B cell (primary cell): ENCODE measurements at regions not wholly inside any gene's neighbourhood (a gene's known extent, or its start where the extent isn't known, plus 50 kb on each side); places are given as distances from the start of the nearest gene placed in this dataset.

Experiments used
- ATAC-seq: fragments of 200-7000 bp; cut with Tn5 transposase; one replicate; pipeline ENCODE4 v1.10.0; 2021; ENCODE audit warnings: low read depth, mild to moderate bottlenecking, moderate number of reproducible peaks, moderate library complexity
- CTCF ChIA-PET: fragments of 350-600 bp; sonication (Branson Sonifier 250); formaldehyde crosslinking; loops from one replicate; lab custom pipeline; 2021; ENCODE audit warnings: antibody characterized with exemption, inconsistent platforms; lab: Charles Lee
- POLR2A ChIA-PET: fragments of 350-600 bp; sonication (Branson Sonifier 250); formaldehyde crosslinking; loops from one replicate; lab custom pipeline; 2021; ENCODE audit warnings: antibody characterized with exemption; lab: Charles Lee
- DNase-seq: peaks from one replicate; pipeline ENCODE4 v3.0.0; 2013
- H2AFZ ChIP-seq: 2 replicates; pipeline ENCODE4 v1.6.1; 2012; ENCODE audit warnings: mild to moderate bottlenecking, low read depth, low read length; ENCODE audit not compliant: insufficient read depth, poor library complexity, severe bottlenecking
- H3K27ac ChIP-seq, 2 donors: 1 replicate in 1 of 2; 2 replicates in 1 of 2; pipeline ENCODE4 v1.5.1; 2012 to 2013; ENCODE audit warnings: low read length in 2 of 2, mild to moderate bottlenecking in 2 of 2, moderate library complexity in 1 of 2
- H3K27me3 ChIP-seq, 4 experiments: fragments of 200-600 bp in 1 of 4; sonication (generic) in 1 of 4; replicated peaks in 1 of 4; 1 replicate in 2 of 4; 2 replicates in 2 of 4; pipeline versions ENCODE4 v1.6.1 to v1.7.0; 2013 to 2016; ENCODE audit warnings: low read length in 3 of 4, mild to moderate bottlenecking in 2 of 4, mixed read lengths in 1 of 4, moderate library complexity in 1 of 4; ENCODE audit not compliant: insufficient read depth in 4 of 4, control insufficient read depth in 3 of 4; ENCODE audit errors: control extremely low read depth in 1 of 4
- H3K36me3 ChIP-seq, 2 experiments: replicated peaks in 1 of 2; 1 replicate in 1 of 2; 2 replicates in 1 of 2; pipeline versions ENCODE4 v1.6.1 to v1.7.1; 2013; ENCODE audit warnings: low read length in 1 of 2; ENCODE audit not compliant: insufficient read depth in 2 of 2, control insufficient read depth in 1 of 2; ENCODE audit errors: control extremely low read depth in 1 of 2, extremely low read depth in 1 of 2
- H3K4me1 ChIP-seq, 2 donors: fragments of 200-600 bp in 1 of 2; sonication (generic) in 1 of 2; 1 replicate in 1 of 2; 2 replicates in 1 of 2; pipeline versions ENCODE4 v1.5.1 to v1.6.1; 2013 to 2017; ENCODE audit warnings: low read length in 2 of 2; ENCODE audit not compliant: control insufficient read depth in 2 of 2, insufficient read depth in 2 of 2
- H3K4me2 ChIP-seq: replicated peaks from 2 replicates; pipeline ENCODE3; 2012; ENCODE audit warnings: mild to moderate bottlenecking, low read depth, low read length; ENCODE audit not compliant: poor library complexity, severe bottlenecking
- H3K4me3 ChIP-seq, 5 experiments: fragments of 200-600 bp in 1 of 5; sonication (generic) in 1 of 5; 1 replicate in 3 of 5; 2 replicates in 2 of 5; pipeline versions ENCODE4 v1.5.1 to v1.7.0; 2011 to 2016; ENCODE audit warnings: low read length in 4 of 5, mild to moderate bottlenecking in 4 of 5, low read depth in 2 of 5, control low read depth in 1 of 5, moderate library complexity in 1 of 5; ENCODE audit not compliant: insufficient read depth in 1 of 5; ENCODE audit errors: control extremely low read depth in 1 of 5, extremely low read depth in 1 of 5
- H3K79me2 ChIP-seq: fragments of 200-600 bp; sonication (generic); one replicate; pipeline ENCODE4 v1.6.0; 2016; ENCODE audit warnings: low read length; ENCODE audit not compliant: control insufficient read depth, insufficient read depth
- H3K9ac ChIP-seq: fragments of 200-600 bp; sonication (generic); 2 replicates; pipeline ENCODE4 v1.6.1; 2017; ENCODE audit warnings: mild to moderate bottlenecking, low read length, moderate library complexity
- H3K9me3 ChIP-seq, 3 donors: one replicate each; pipeline versions ENCODE4 v1.6.1 to v1.7.1; 2013; ENCODE audit warnings: low read length in 2 of 3; ENCODE audit not compliant: control insufficient read depth in 2 of 3, insufficient read depth in 1 of 3; ENCODE audit errors: control extremely low read depth in 1 of 3
- H4K20me1 ChIP-seq: 2 replicates; pipeline ENCODE4 v1.6.0; 2012; ENCODE audit warnings: mild to moderate bottlenecking, low read length; ENCODE audit not compliant: insufficient read depth, control insufficient read depth, poor library complexity, severe bottlenecking
- H3K27ac Mint-ChIP-seq: one replicate; pipeline ENCODE4 v1.8.0; 2021; ENCODE audit warnings: mixed read lengths
- H3K27me3 Mint-ChIP-seq: one replicate; pipeline ENCODE4 v1.8.0; 2021; ENCODE audit warnings: mixed read lengths
- H3K4me1 Mint-ChIP-seq: one replicate; pipeline ENCODE4 v1.8.0; 2021; ENCODE audit warnings: mixed read lengths
- H3K4me3 Mint-ChIP-seq: one replicate; pipeline ENCODE4 v1.8.0; 2021; ENCODE audit warnings: mixed read lengths
- H3K9me3 Mint-ChIP-seq: one replicate; pipeline ENCODE4 v1.8.0; 2022; ENCODE audit warnings: mixed read lengths; ENCODE audit not compliant: insufficient read depth
- EZH2 ChIP-seq: IDR thresholded peaks from 2 replicates; pipeline ENCODE4 v1.6.1; 2012; ENCODE audit warnings: borderline replicate concordance, low read depth, mild to moderate bottlenecking, moderate library complexity, low read length; ENCODE audit not compliant: insufficient read depth, poor library complexity, severe bottlenecking
- WGBS: methylation state at CpG from one replicate; pipeline ENCODE4 v1.1.5; 2013; ENCODE audit warnings: missing lambda C conversion rate; ENCODE audit not compliant: insufficient coverage; 5-methylcytosine and 5-hydroxymethylcytosine counted together
- intact Hi-C: fragments of 100-400 bp; cut with micrococcal nuclease; formaldehyde crosslinking; loops from one replicate; pipeline ENCODE4 v1.10.0; 2022
- TF ChIP-seq, protein P1 (sequence below): fragments of 200-600 bp; IDR thresholded peaks from one replicate; pipeline ENCODE4 v1.8.0; 2022; ENCODE audit warnings: antibody characterized with exemption, mild to moderate bottlenecking

DNA sequence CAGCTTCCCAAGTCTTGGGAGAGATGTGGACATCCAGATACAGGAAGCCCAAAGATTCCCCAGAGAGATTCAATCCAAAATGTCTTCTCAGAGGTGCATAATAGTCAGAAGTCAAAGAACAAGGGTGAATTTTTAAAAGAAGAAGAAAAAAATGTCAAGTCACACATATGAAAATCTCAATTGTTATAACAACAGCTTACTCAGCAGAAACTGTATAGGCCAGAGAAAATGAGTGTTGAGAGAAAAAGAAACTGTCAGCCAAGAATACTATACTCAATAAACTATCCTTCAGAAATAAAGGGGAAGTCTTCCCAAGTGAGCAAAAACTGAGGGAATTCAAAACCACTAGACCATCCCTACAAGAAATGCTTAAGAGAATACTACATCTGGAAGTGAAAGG is 612.9 kb upstream of the POU3F3 start:
- Histone ChIP-seq H3K4me1 (no peaks in the 10 kb centered on the region), H4K20me1 (no peaks in the 10 kb centered on the region), H2AFZ (no peak overlapping the region), H3K9me3 (peaks cover 0 to 11% (median 2%) of the 10 kb centered on the region in 3 donors), H3K27ac (no peak overlapping the region), H3K4me2 (no peak overlapping the region), H3K27me3 (no peaks in the 10 kb centered on the region), H3K9ac (no peak overlapping the region), H3K4me3 (no peak overlapping the region), H3K79me2 (no peaks in the 10 kb centered on the region), H3K36me3 (no peaks in the 10 kb centered on the region)
- no peak for TF ChIP-seq EZH2
- TF ChIP-seq, protein P1, sequence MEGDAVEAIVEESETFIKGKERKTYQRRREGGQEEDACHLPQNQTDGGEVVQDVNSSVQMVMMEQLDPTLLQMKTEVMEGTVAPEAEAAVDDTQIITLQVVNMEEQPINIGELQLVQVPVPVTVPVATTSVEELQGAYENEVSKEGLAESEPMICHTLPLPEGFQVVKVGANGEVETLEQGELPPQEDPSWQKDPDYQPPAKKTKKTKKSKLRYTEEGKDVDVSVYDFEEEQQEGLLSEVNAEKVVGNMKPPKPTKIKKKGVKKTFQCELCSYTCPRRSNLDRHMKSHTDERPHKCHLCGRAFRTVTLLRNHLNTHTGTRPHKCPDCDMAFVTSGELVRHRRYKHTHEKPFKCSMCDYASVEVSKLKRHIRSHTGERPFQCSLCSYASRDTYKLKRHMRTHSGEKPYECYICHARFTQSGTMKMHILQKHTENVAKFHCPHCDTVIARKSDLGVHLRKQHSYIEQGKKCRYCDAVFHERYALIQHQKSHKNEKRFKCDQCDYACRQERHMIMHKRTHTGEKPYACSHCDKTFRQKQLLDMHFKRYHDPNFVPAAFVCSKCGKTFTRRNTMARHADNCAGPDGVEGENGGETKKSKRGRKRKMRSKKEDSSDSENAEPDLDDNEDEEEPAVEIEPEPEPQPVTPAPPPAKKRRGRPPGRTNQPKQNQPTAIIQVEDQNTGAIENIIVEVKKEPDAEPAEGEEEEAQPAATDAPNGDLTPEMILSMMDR, result no peak
- H3K4me1 Mint-ChIP-seq, result no peaks in the 10 kb centered on the region
- POLR2A ChIA-PET, result no interaction called here
- CTCF ChIA-PET, result no interaction called here
- H3K27ac Mint-ChIP-seq, result no peak overlapping the region
- H3K27me3 Mint-ChIP-seq, result no peaks in the 10 kb centered on the region
- H3K9me3 Mint-ChIP-seq, result peaks cover 13% of the 10 kb centered on the region
- H3K4me3 Mint-ChIP-seq, result no peak overlapping the region
- no peak for DNase-seq
- no peak for ATAC-seq
- intact Hi-C loops, result no loop called here

DNA sequence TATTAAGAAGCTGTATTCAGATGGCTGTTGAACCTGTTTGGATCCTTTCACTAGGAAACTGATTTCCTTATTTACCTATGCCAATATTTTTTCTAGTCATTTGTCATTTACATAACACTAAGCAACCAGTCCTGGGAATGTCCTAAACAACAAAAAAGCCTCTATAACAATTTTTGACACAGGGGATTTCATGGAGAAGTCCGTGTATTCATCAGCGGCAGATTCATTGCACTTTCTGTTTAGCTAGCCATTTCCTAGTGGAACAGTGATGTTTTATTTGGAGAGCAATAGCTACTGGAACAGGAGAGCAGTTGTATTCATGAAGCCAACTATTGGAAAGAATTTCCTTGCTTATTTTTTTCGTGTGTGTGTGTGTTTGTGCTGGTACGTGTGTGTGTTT is 604.3 kb upstream of the POU3F3 start:
- H3K27ac Mint-ChIP-seq, result no peak overlapping the region
- H3K4me3 Mint-ChIP-seq, result no peak overlapping the region
- no peak overlapping the region for H3K9ac ChIP-seq
- no peak overlapping the region for H2AFZ ChIP-seq
- ChIA-PET CTCF (no interaction called here), POLR2A (no interaction called here)
- H4K20me1 ChIP-seq, result no peaks in the 10 kb centered on the region
- H3K4me2 ChIP-seq, result no peak overlapping the region
- 92% methylated on average over 2 of the region's 4 CpGs for WGBS
- TF ChIP-seq, protein P1, result no peak
- TF ChIP-seq EZH2, result no peak
- no peaks in the 10 kb centered on the region for H3K27me3 Mint-ChIP-seq
- no peak overlapping the region for H3K27ac ChIP-seq
- DNase-seq, result no peak
- no peaks in the 10 kb centered on the region for H3K79me2 ChIP-seq
- intact Hi-C loops, result no loop called here
- no peaks in the 10 kb centered on the region for H3K36me3 ChIP-seq
- H3K4me1 Mint-ChIP-seq, result no peaks in the 10 kb centered on the region
- ATAC-seq, result no peak
- peaks cover 2% of the 10 kb centered on the region for H3K9me3 Mint-ChIP-seq
- H3K9me3 ChIP-seq, result peaks cover 0 to 10% (median 0%) of the 10 kb centered on the region in 3 donors
- H3K4me1 ChIP-seq, result no peaks in the 10 kb centered on the region
- no peak overlapping the region for H3K4me3 ChIP-seq
- no peaks in the 10 kb centered on the region for H3K27me3 ChIP-seq
